SK-N-MC (cell line): ENCODE measurements at regions not wholly inside any gene's neighbourhood (a gene's known extent, or its start where the extent isn't known, plus 50 kb on each side); places are given as distances from the start of the nearest gene placed in this dataset.

ENCODE experiments used
- EZH2 ChIP-seq: fragments of 200-600 bp; sonication (generic); IDR thresholded peaks from one replicate; pipeline ENCODE4 v1.6.1; 2017; ENCODE audit warnings: antibody characterized with exemption
- FOXP2 ChIP-seq: optimal IDR thresholded peaks from 2 replicates; pipeline ENCODE3; 2011; ENCODE audit warnings: mild to moderate bottlenecking, moderate library complexity; ENCODE audit not compliant: insufficient read depth; ENCODE audit errors: extremely low read length, control extremely low read depth
- POLR2AphosphoS5 ChIP-seq: IDR thresholded peaks from 2 replicates; pipeline ENCODE4 v1.6.1; 2012; ENCODE audit warnings: mild to moderate bottlenecking, low read depth, low read length, borderline replicate concordance

- no peak for TF ChIP-seq EZH2
- no peak for TF ChIP-seq POLR2AphosphoS5
- no peak for TF ChIP-seq FOXP2
Measured at GRCh38 chr2:41914936-41915335, 132.9 kb upstream of the PKDCC start.
